ACHN (cell line): ENCODE measurements at regions not wholly inside any gene's neighbourhood (a gene's known extent, or its start where the extent isn't known, plus 50 kb on each side); places are given as distances from the start of the nearest gene placed in this dataset.

ENCODE experiments used
- DNase-seq: peaks from one replicate; pipeline ENCODE4 v3.0.0-alpha.2; 2015
- in situ Hi-C: cut with HindIII; loops from 2 replicates; pipeline ENCODE4 v1.10.0; 2017; ENCODE audit warnings: low sequenced_read_pairs, low pct_ligation_motif_present, low pct_unique_long_range_greater_than_20kb

GRCh38 chr9:108188482-108188881 is 667.3 kb downstream of the ACTL7B start:
- no peak for DNase-seq
- in situ Hi-C loops, result no loop called here

- in situ Hi-C loops, result no loop called here
Observed at GRCh38 chr9:108186642-108187395, 669.0 kb downstream of the ACTL7B start.

GRCh38 chr9:108185613-108186012 is 670.2 kb downstream of the ACTL7B start:
- in situ Hi-C loops, result no loop called here
- no peak for DNase-seq

More at GRCh38 chr9:108186642-108187395, 669.0 kb downstream of the ACTL7B start:
- no peak for DNase-seq

- in situ Hi-C loops, result no loop called here
- no peak for DNase-seq
Observed at GRCh38 chr9:108184941-108185340, 670.8 kb downstream of the ACTL7B start.

GRCh38 chr9:108184009-108184408 is 671.8 kb downstream of the ACTL7B start:
- no peak for DNase-seq
- in situ Hi-C loops, result no loop called here

GRCh38 chr9:108182950-108183381 is 672.8 kb downstream of the ACTL7B start:
- in situ Hi-C loops, result no loop called here

GRCh38 chr9:108182270-108182669 is 673.5 kb downstream of the ACTL7B start:
- no peak for DNase-seq
- in situ Hi-C loops, result no loop called here

More at GRCh38 chr9:108182950-108183381, 672.8 kb downstream of the ACTL7B start:
- DNase-seq, result no peak

- DNase-seq, result no peak
- in situ Hi-C loops, result no loop called here
Observed at GRCh38 chr9:108181441-108181840, 674.3 kb downstream of the ACTL7B start.

- in situ Hi-C loops, result no loop called here
- DNase-seq, result no peak
Observed at GRCh38 chr9:108180541-108180940, 675.2 kb downstream of the ACTL7B start.

- DNase-seq, result no peak
- in situ Hi-C loops, result no loop called here
Observed at GRCh38 chr9:108178318-108178717, 677.5 kb downstream of the ACTL7B start.

GRCh38 chr9:108168236-108168850 is 678.8 kb upstream of the KLF4 start:
- DNase-seq, result no peak
- in situ Hi-C loops, result no loop called here

- in situ Hi-C loops, result no loop called here
Observed at GRCh38 chr9:108167136-108167900, 677.7 kb upstream of the KLF4 start.

GRCh38 chr9:108166519-108166918 is 677.0 kb upstream of the KLF4 start:
- no peak for DNase-seq
- in situ Hi-C loops, result no loop called here

More at GRCh38 chr9:108167136-108167900, 677.7 kb upstream of the KLF4 start:
- no peak for DNase-seq

GRCh38 chr9:108163321-108164005 is 673.9 kb upstream of the KLF4 start:
- in situ Hi-C loops, result no loop called here

GRCh38 chr9:108162664-108163063 is 673.1 kb upstream of the KLF4 start:
- in situ Hi-C loops, result no loop called here
- peak; percentile 57 for DNase-seq

More at GRCh38 chr9:108163321-108164005, 673.9 kb upstream of the KLF4 start:
- no peak for DNase-seq

- in situ Hi-C loops, result no loop called here
- DNase-seq, result no peak
Observed at GRCh38 chr9:108161503-108161902, 671.9 kb upstream of the KLF4 start.

GRCh38 chr9:108160706-108161355 is 671.3 kb upstream of the KLF4 start:
- in situ Hi-C loops, result no loop called here
- DNase-seq, result no peak

GRCh38 chr9:108160039-108160438 is 670.5 kb upstream of the KLF4 start:
- no peak for DNase-seq
- in situ Hi-C loops, result no loop called here
